Skeletal muscle tissue (tissue), 3 donors: ENCODE measurements at regions not wholly inside any gene's neighbourhood (a gene's known extent, or its start where the extent isn't known, plus 50 kb on each side); places are given as distances from the start of the nearest gene placed in this dataset.
"Not testable (repeated sequence)": the region's sequence is repeated elsewhere in the genome, so short reads cannot be mapped to it uniquely, and the experiment has no call there.

ENCODE experiments used
- H3K27ac ChIP-seq: one replicate; pipeline ENCODE4 v1.7.0; 2013; ENCODE audit warnings: mild to moderate bottlenecking, low read depth, low read length, inconsistent platforms
- H3K27me3 ChIP-seq, 3 donors: one replicate each; pipeline ENCODE4 v1.7.0; 2013; ENCODE audit warnings: low read length in 3 of 3; ENCODE audit not compliant: control insufficient read depth in 3 of 3, insufficient read depth in 3 of 3
- H3K36me3 ChIP-seq, 3 donors: one replicate each; pipeline ENCODE4 v1.7.0; 2013; ENCODE audit warnings: low read length in 3 of 3; ENCODE audit not compliant: control insufficient read depth in 3 of 3, insufficient read depth in 3 of 3
- H3K4me1 ChIP-seq, 3 donors: one replicate each; pipeline ENCODE4 v1.7.0; 2013; ENCODE audit warnings: low read length in 3 of 3, mild to moderate bottlenecking in 3 of 3; ENCODE audit not compliant: control insufficient read depth in 3 of 3, insufficient read depth in 3 of 3
- H3K4me3 ChIP-seq, 3 donors: one replicate each; pipeline ENCODE4 v1.7.0; 2013; ENCODE audit warnings: low read length in 3 of 3
- H3K9ac ChIP-seq, 3 donors: one replicate each; pipeline ENCODE4 v1.7.0; 2013; ENCODE audit warnings: low read length in 3 of 3, mild to moderate bottlenecking in 3 of 3, moderate library complexity in 2 of 3, low read depth in 1 of 3
- H3K9me3 ChIP-seq, 3 donors: one replicate each; pipeline ENCODE4 v1.7.0; 2013; ENCODE audit warnings: low read length in 3 of 3; ENCODE audit not compliant: control insufficient read depth in 3 of 3
- donor health status: Osteomylitis.

GRCh38 chr12:5175415-5175814 is 131.7 kb downstream of the KCNA5 start:
- peaks cover 16 to 35% (median 26%) of the 10 kb centered on the region in 3 donors for H3K4me1 ChIP-seq
- H3K9me3 ChIP-seq, H3K27me3 ChIP-seq: not testable (repeated sequence)

GRCh38 chr12:5176036-5176435 is 132.4 kb downstream of the KCNA5 start:
- Histone ChIP-seq H3K4me3 (no peak overlapping the region), H3K27ac (no peak overlapping the region), H3K27me3 (peaks cover 0 to 3% (median 0%) of the 10 kb centered on the region in 3 donors), H3K9me3 (no peaks in the 10 kb centered on the region), H3K9ac (no peak overlapping the region), H3K36me3 (no peaks in the 10 kb centered on the region), H3K4me1 (peaks cover 12 to 31% (median 23%) of the 10 kb centered on the region in 3 donors)

More at GRCh38 chr12:5175415-5175814, 131.7 kb downstream of the KCNA5 start:
- not testable (repeated sequence) for H3K4me3 ChIP-seq, H3K9ac ChIP-seq, H3K27ac ChIP-seq, H3K36me3 ChIP-seq

DNA sequence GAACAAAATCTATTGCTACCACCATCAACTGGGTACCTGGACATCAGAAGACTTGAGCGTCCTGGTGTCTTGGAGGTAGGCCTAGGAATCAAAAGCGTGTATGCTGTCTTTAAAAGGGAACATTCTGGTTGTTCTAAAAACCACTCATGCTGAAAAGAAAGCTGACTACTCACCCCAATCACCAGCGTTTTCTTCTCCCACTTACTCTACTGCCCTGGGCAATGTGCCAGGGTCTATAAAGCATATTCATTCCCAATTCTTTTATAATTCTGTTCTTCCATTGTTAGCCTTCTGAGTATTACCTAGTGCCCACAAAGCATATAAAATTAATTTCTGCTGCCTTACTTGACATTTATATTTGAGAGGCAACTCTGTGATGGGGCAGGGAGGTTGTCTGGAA is 133.4 kb downstream of the KCNA5 start:
- no peak overlapping the region for H3K27ac ChIP-seq
- peaks cover 0 to 3% (median 0%) of the 10 kb centered on the region in 3 donors for H3K27me3 ChIP-seq
- H3K4me3 ChIP-seq = no peak overlapping the region

GRCh38 chr12:5177731-5178130 is 134.1 kb downstream of the KCNA5 start:
- H3K36me3 ChIP-seq = no peaks in the 10 kb centered on the region
- peaks cover 0 to 3% (median 0%) of the 10 kb centered on the region in 3 donors for H3K27me3 ChIP-seq
- H3K4me3 ChIP-seq = no peak overlapping the region
- H3K27ac ChIP-seq = no peak overlapping the region
- H3K4me1 ChIP-seq = peaks cover 0 to 14% (median 10%) of the 10 kb centered on the region in 3 donors
- H3K9ac ChIP-seq = no peak overlapping the region
- no peaks in the 10 kb centered on the region for H3K9me3 ChIP-seq

More for the DNA sequence above, 133.4 kb downstream of the KCNA5 start:
- no peak overlapping the region for H3K9ac ChIP-seq
- no peaks in the 10 kb centered on the region for H3K36me3 ChIP-seq
- peaks cover 1 to 20% (median 12%) of the 10 kb centered on the region in 3 donors for H3K4me1 ChIP-seq
- no peaks in the 10 kb centered on the region for H3K9me3 ChIP-seq

- peaks cover 0 to 6% (median 4%) of the 10 kb centered on the region in 3 donors for H3K4me1 ChIP-seq
- no peak overlapping the region for H3K27ac ChIP-seq
- H3K9ac ChIP-seq = no peak overlapping the region
- no peak overlapping the region for H3K4me3 ChIP-seq
- H3K27me3 ChIP-seq = peaks cover 0 to 3% (median 0%) of the 10 kb centered on the region in 3 donors
- H3K9me3 ChIP-seq = no peaks in the 10 kb centered on the region
- no peaks in the 10 kb centered on the region for H3K36me3 ChIP-seq
These were observed 134.9 kb downstream of the KCNA5 start for GRCh38 chr12:5178571-5178970.

- Histone ChIP-seq H3K4me1 (no peaks in the 10 kb centered on the region), H3K9ac (no peak overlapping the region), H3K36me3 (no peaks in the 10 kb centered on the region), H3K27ac (no peak overlapping the region), H3K4me3 (no peak overlapping the region), H3K27me3 (peaks cover 0 to 3% (median 0%) of the 10 kb centered on the region in 3 donors), H3K9me3 (no peaks in the 10 kb centered on the region)
These were observed 136.8 kb downstream of the KCNA5 start for GRCh38 chr12:5180496-5180895.

DNA sequence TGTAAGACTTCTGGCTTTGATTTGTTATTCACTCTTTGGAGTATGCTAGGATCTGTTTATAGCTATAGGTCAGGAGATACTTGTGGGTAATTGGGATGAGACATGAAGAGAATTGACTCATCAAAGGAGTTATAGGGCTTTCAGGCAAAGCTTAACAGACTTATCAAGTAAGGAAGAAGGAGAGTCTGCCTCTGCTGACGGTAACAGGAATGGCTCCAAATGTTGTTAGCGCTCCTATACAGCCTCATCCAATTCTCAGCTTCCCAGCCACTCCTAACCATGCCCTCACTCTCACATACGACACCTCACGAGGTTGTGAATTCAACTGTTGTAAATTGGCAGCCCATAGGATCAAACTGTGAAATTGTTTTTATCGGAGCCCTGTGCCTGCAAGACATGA is 140.5 kb downstream of the KCNA5 start:
- Histone ChIP-seq H3K27me3 (no peaks in the 10 kb centered on the region), H3K9me3 (no peaks in the 10 kb centered on the region), H3K4me3 (no peak overlapping the region), H3K27ac (no peak overlapping the region), H3K9ac (no peak overlapping the region), H3K4me1 (peaks cover 0 to 8% (median 3%) of the 10 kb centered on the region in 3 donors), H3K36me3 (no peaks in the 10 kb centered on the region)

GRCh38 chr12:5185435-5186069 is 141.9 kb downstream of the KCNA5 start:
- H3K4me1 ChIP-seq = peaks cover 0 to 8% (median 3%) of the 10 kb centered on the region in 3 donors
- H3K4me3 ChIP-seq = peak overlapping the region; percentile 24 to 42 (median 29)
- no peak overlapping the region for H3K27ac ChIP-seq
- H3K27me3 ChIP-seq = no peaks in the 10 kb centered on the region
- H3K36me3 ChIP-seq = no peaks in the 10 kb centered on the region
- no peak overlapping the region for H3K9ac ChIP-seq
- H3K9me3 ChIP-seq = no peaks in the 10 kb centered on the region

GRCh38 chr12:5186715-5187114 is 143.0 kb downstream of the KCNA5 start:
- no peaks in the 10 kb centered on the region for H3K36me3 ChIP-seq
- H3K27me3 ChIP-seq = no peaks in the 10 kb centered on the region
- no peaks in the 10 kb centered on the region for H3K9me3 ChIP-seq
- H3K27ac ChIP-seq = no peak overlapping the region
- no peak overlapping the region for H3K4me3 ChIP-seq
- H3K4me1 ChIP-seq = peaks cover 0 to 8% (median 3%) of the 10 kb centered on the region in 3 donors
- no peak overlapping the region for H3K9ac ChIP-seq

DNA sequence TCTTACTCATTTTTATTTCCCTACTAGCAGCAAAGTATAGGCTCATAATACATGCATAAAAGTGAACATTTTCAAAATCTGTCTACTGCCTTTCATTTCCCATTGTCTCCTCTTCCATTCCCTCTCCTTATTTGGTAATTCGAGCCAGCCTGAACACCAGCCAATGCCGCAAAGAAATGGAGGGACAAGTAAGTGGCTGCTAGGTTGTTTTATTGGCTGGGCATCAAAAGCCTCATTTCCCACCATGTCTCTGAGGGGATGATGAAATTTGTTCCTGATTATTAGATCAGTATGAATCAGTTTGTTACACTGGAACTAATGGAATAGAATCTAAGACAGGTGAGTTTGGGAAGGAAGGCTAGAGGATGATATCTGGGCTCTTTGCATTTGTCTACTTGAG is 143.5 kb downstream of the KCNA5 start:
- peaks cover 0 to 8% (median 3%) of the 10 kb centered on the region in 3 donors for H3K4me1 ChIP-seq
- H3K9me3 ChIP-seq = no peaks in the 10 kb centered on the region
- H3K27me3 ChIP-seq = no peaks in the 10 kb centered on the region
- H3K9ac ChIP-seq = no peak overlapping the region
- no peak overlapping the region for H3K4me3 ChIP-seq
- no peak overlapping the region for H3K27ac ChIP-seq
- H3K36me3 ChIP-seq = no peaks in the 10 kb centered on the region
